ENCODE measurements at regions not wholly inside any gene's neighbourhood (a gene's known extent, or its start where the extent isn't known, plus 50 kb on each side); places are given as distances from the start of the nearest gene placed in this dataset.
A peak's percentile ranks its signal among the peaks of the same experiment; 100 is the strongest.

DNA sequence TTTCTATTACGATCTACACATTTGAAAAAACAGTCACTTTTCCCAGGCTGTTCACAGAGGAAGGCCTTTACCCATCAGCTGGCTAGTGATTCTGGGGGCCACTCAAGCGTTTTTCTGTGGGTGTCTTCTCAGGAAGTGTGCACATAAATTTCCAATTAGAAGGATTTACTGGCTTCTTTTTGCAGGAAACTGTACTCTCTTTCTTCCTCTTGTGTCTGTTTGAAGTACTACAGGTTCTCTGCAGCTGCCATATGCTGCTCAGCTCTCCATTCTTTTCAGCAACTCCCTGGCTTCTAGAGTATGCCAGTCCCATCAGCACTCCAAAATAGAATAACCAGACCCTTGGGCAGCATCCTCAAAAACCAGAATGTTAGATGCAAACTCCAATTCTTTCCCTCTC is 110.4 kb upstream of the NAV3 start:
- Histone ChIP-seq H3K9ac (ENCODE audit: control insufficient read depth, insufficient read depth, low read length) (no peak overlapping the region), H3K4me2 (ENCODE audit: control insufficient read depth, insufficient read depth) (no peak overlapping the region), H4K20me1 (ENCODE audit: control insufficient read depth, insufficient read depth) (no peaks in the 10 kb centered on the region), H3K27ac (ENCODE audit: control insufficient read depth, insufficient read depth) (no peak overlapping the region), H3K4me3 (no peak overlapping the region), H2AFZ (ENCODE audit: control insufficient read depth, low read depth, low read length) (no peak overlapping the region), H3K27me3 (replicated peaks in 1 of 2; ENCODE audit: control insufficient read depth in 2 of 2, insufficient read depth in 2 of 2, low read length in 1 of 2) (no peaks in the 10 kb centered on the region), H3K79me2 (ENCODE audit: control insufficient read depth, insufficient read depth, low read length) (no peaks in the 10 kb centered on the region), H3K4me1 (ENCODE audit: control insufficient read depth, insufficient read depth, low read length) (no peaks in the 10 kb centered on the region), H3K9me3 (replicated peaks; ENCODE audit: control insufficient read depth, insufficient read depth, low read length) (no peaks in the 10 kb centered on the region), H3K36me3 (ENCODE audit: control insufficient read depth in 2 of 2, insufficient read depth in 2 of 2, low read length in 1 of 2) (no peaks in the 10 kb centered on the region)
- POLR2A ChIA-PET, result no interaction called here
- 4% methylated on average over 2 of the region's 2 CpGs for WGBS (ENCODE audit: insufficient coverage, insufficient replicate concordance, low lambda C conversion rate, missing lambda C conversion rate)
- CTCF ChIA-PET, result interaction anchor here (0.6 to 3.8 kb wide), 8 partner anchors 8 to 208 kb away, joined by 3 to 30 read pairs (median 4); no protein-coding TSS in a partner anchor
- intact Hi-C loops (cut with micrococcal nuclease; ENCODE audit: unreplicated experiment) (no loop called here), in situ Hi-C loops (cut with MboI) (no loop called here)
- ATAC-seq (peak; percentile 51; the same call in 2 of the 3 replicates), DNase-seq (ENCODE audit: low read depth, low spot score) (no peak), FAIRE-seq (no peak)
- BruUV-seq (replicated peaks), result no TSS peak
- SMC1A ChIA-PET (ENCODE audit: uncharacterized antibody, unreplicated experiment), result interaction anchor here (1.0 to 1.7 kb wide), 4 partner anchors 26 to 208 kb away, joined by 3 to 9 read pairs (median 4); no protein-coding TSS in a partner anchor
- TF ChIP-seq CREM (IDR thresholded peaks at IDR 0.05; ENCODE audit: low read depth), result no peak
- TF ChIP-seq CTCF (IDR thresholded peaks at IDR 0.05 in 2 of 3, conservative IDR thresholded peaks at IDR 0.05 in 1 of 3; ENCODE audit: control insufficient read depth in 2 of 3, extremely low read depth in 1 of 3, insufficient read depth in 1 of 3, low read depth in 3 of 3, low read length in 3 of 3), result peak in 2 of 3 experiments; percentile 5 to 17; a peak in 1 of 6 replicates
- RAD21 ChIA-PET (ENCODE audit: unreplicated experiment), result interaction anchor here (1.2 to 3.9 kb wide), 2 partner anchors 193 to 206 kb away, joined by 3 to 27 read pairs; no protein-coding TSS in a partner anchor

DNA sequence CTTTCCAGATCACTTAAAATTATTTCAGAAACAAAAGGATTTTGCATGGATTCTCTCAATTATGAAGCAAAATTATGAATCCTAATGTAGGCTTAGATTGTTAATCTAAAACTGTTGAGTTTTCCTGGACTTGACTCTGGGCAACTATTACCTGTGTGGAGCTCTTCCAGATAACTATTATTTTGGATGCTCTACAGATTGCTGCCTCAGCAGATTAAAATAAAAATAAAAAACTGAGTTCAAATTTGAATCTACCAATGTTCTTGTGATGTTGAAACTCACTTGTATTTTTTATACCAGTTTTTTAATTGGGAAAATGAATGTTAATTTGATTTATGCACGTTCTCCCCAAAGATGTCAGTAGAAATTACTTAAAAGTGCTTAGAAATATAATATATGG is 120.5 kb upstream of the NAV3 start:
- no peak for ATAC-seq
- Histone ChIP-seq H4K20me1 (ENCODE audit: control insufficient read depth, insufficient read depth) (no peaks in the 10 kb centered on the region), H3K27me3 (replicated peaks in 1 of 2; ENCODE audit: control insufficient read depth in 2 of 2, insufficient read depth in 2 of 2, low read length in 1 of 2) (no peaks in the 10 kb centered on the region), H3K4me2 (ENCODE audit: control insufficient read depth, insufficient read depth) (no peak overlapping the region), H2AFZ (ENCODE audit: control insufficient read depth, low read depth, low read length) (no peak overlapping the region), H3K9ac (ENCODE audit: control insufficient read depth, insufficient read depth, low read length) (no peak overlapping the region), H3K27ac (ENCODE audit: control insufficient read depth, insufficient read depth) (no peak overlapping the region), H3K4me1 (ENCODE audit: control insufficient read depth, insufficient read depth, low read length) (no peaks in the 10 kb centered on the region), H3K36me3 (ENCODE audit: control insufficient read depth in 2 of 2, insufficient read depth in 2 of 2, low read length in 1 of 2) (no peaks in the 10 kb centered on the region), H3K4me3 (no peak overlapping the region), H3K79me2 (ENCODE audit: control insufficient read depth, insufficient read depth, low read length) (no peaks in the 10 kb centered on the region), H3K9me3 (replicated peaks; ENCODE audit: control insufficient read depth, insufficient read depth, low read length) (no peaks in the 10 kb centered on the region)
- SMC1A ChIA-PET (ENCODE audit: uncharacterized antibody, unreplicated experiment), result interaction anchor here (1.0 to 2.3 kb wide), 3 partner anchors 13 to 90 kb away, joined by 3 to 8 read pairs (median 4); no protein-coding TSS in a partner anchor
- FAIRE-seq, result no peak
- 0% methylated on average over 1 of the region's 1 CpG for WGBS (ENCODE audit: insufficient coverage, insufficient replicate concordance, low lambda C conversion rate, missing lambda C conversion rate)
- in situ Hi-C loops (cut with MboI) (no loop called here), intact Hi-C loops (cut with micrococcal nuclease; ENCODE audit: unreplicated experiment) (no loop called here)
- POLR2A ChIA-PET, result no interaction called here
- CTCF ChIA-PET, result no interaction called here
- RAD21 ChIA-PET (ENCODE audit: unreplicated experiment), result no interaction called here
- no peak for DNase-seq (ENCODE audit: low read depth, low spot score)
- BruUV-seq (replicated peaks), result no TSS peak
- no peak for TF ChIP-seq SREBF1 (IDR thresholded peaks at IDR 0.05; ENCODE audit: low read length)
- no peak for TF ChIP-seq BRCA1 (IDR thresholded peaks at IDR 0.05; ENCODE audit: low read depth, low read length)
- no peak for TF ChIP-seq HDAC2 (IDR thresholded peaks at IDR 0.05)
- no peak for TF ChIP-seq BACH1 (IDR thresholded peaks at IDR 0.05; ENCODE audit: borderline replicate concordance)
- TF ChIP-seq ZBTB33 (IDR thresholded peaks at IDR 0.05), result no peak
- no peak for TF ChIP-seq BCL11A (IDR thresholded peaks at IDR 0.05; ENCODE audit: low read depth, low read length)
- no peak for TF ChIP-seq SRF (IDR thresholded peaks at IDR 0.05; ENCODE audit: low read depth in 2 of 2, low read length in 2 of 2)
- no peak for TF ChIP-seq RELA (IDR thresholded peaks at IDR 0.05; ENCODE audit: borderline replicate concordance, partially characterized antibody)
- no peak for TF ChIP-seq CHD4 (IDR thresholded peaks at IDR 0.05)
- no peak for TF ChIP-seq DPF2 (IDR thresholded peaks at IDR 0.05)
- no peak for TF ChIP-seq CREM (IDR thresholded peaks at IDR 0.05; ENCODE audit: low read depth)
- no peak for TF ChIP-seq RUNX3 (IDR thresholded peaks at IDR 0.05; ENCODE audit: low read length)
- no peak for TF ChIP-seq CBX5 (IDR thresholded peaks at IDR 0.05; ENCODE audit: low read depth)
- TF ChIP-seq, protein P1, sequence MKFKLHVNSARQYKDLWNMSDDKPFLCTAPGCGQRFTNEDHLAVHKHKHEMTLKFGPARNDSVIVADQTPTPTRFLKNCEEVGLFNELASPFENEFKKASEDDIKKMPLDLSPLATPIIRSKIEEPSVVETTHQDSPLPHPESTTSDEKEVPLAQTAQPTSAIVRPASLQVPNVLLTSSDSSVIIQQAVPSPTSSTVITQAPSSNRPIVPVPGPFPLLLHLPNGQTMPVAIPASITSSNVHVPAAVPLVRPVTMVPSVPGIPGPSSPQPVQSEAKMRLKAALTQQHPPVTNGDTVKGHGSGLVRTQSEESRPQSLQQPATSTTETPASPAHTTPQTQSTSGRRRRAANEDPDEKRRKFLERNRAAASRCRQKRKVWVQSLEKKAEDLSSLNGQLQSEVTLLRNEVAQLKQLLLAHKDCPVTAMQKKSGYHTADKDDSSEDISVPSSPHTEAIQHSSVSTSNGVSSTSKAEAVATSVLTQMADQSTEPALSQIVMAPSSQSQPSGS (IDR thresholded peaks at IDR 0.05; ENCODE audit: low read length), result no peak

Data from GM12878 (cell line).